ENCODE measurements at regions not wholly inside any gene's neighbourhood (a gene's known extent, or its start where the extent isn't known, plus 50 kb on each side); places are given as distances from the start of the nearest gene placed in this dataset.

- TF ChIP-seq CTCF (IDR thresholded peaks at IDR 0.05) (no peak), POLR2A (IDR thresholded peaks at IDR 0.05) (no peak)
Measured at GRCh38 chr11:129590030-129590752, 214.5 kb downstream of the BARX2 start.
